ENCODE measurements at regions not wholly inside any gene's neighbourhood (a gene's known extent, or its start where the extent isn't known, plus 50 kb on each side); places are given as distances from the start of the nearest gene placed in this dataset.

DNA sequence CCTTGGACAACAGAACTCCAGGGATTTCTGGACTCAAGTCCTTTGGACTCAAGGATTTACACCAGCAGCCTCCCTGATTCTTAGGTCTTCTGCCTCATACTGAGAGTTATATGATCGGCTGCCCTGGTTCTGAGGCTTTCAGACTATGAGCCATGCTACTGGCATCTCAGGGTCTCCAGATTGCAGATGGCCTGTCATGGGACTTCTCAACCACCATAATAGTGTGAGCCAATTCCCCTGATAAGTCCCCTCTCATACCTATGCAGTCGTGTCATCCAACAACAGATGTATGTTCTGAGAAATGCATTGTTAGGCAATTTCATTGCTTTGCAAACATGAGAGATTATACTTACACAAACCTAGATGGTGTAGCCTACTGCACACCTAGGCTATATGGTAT is 61.4 kb upstream of the MSTN start:
- no peak overlapping the region for H3K27ac Mint-ChIP-seq (ENCODE audit: unreplicated experiment)
- H3K27me3 Mint-ChIP-seq (ENCODE audit: unreplicated experiment): no peaks in the 10 kb centered on the region
- CTCF ChIA-PET: no interaction called here
- intact Hi-C loops (cut with micrococcal nuclease; ENCODE audit: unreplicated experiment): loop anchor here (5.0 kb wide), 1 partner anchor 37 kb away; no protein-coding TSS in a partner anchor
- no peaks in the 10 kb centered on the region for H3K36me3 Mint-ChIP-seq (ENCODE audit: insufficient read depth, unreplicated experiment)
- no peaks in the 10 kb centered on the region for H3K9me3 Mint-ChIP-seq (ENCODE audit: low read depth, unreplicated experiment)
- TF ChIP-seq, protein P1, sequence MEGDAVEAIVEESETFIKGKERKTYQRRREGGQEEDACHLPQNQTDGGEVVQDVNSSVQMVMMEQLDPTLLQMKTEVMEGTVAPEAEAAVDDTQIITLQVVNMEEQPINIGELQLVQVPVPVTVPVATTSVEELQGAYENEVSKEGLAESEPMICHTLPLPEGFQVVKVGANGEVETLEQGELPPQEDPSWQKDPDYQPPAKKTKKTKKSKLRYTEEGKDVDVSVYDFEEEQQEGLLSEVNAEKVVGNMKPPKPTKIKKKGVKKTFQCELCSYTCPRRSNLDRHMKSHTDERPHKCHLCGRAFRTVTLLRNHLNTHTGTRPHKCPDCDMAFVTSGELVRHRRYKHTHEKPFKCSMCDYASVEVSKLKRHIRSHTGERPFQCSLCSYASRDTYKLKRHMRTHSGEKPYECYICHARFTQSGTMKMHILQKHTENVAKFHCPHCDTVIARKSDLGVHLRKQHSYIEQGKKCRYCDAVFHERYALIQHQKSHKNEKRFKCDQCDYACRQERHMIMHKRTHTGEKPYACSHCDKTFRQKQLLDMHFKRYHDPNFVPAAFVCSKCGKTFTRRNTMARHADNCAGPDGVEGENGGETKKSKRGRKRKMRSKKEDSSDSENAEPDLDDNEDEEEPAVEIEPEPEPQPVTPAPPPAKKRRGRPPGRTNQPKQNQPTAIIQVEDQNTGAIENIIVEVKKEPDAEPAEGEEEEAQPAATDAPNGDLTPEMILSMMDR (IDR thresholded peaks at IDR 0.05; ENCODE audit: unreplicated experiment): no peak
- no peaks in the 10 kb centered on the region for H3K4me1 Mint-ChIP-seq (ENCODE audit: low read depth, unreplicated experiment)
- no peak overlapping the region for H3K4me3 Mint-ChIP-seq (ENCODE audit: low read depth, unreplicated experiment)
- BruUV-seq (replicated peaks): no TSS peak
- no peak for DNase-seq

DNA sequence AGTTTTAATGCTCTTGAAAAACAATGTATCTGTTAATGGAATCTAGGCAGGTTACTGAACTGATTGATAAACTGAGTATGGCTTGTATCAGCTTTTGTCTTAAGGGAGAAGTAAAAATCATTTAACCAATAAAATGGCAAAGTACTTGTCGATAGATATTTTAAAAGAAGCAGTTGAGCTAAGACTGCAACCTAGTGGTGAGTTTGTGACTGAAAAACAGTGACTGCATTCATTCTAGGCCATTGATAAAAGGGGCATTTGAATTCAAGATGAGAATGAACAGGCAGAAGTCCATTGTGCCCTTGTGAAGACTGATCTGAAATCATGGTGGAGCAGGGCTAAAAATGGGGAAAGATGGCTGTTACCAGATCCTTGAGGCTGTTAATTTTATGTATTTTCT is 59.4 kb upstream of the MSTN start:
- no peaks in the 10 kb centered on the region for H3K9me3 Mint-ChIP-seq (ENCODE audit: low read depth, unreplicated experiment)
- CTCF ChIA-PET: interaction anchor here (0.7 kb wide), 1 partner anchor 58 kb away, joined by 4 read pairs; a partner anchor contains a TSS
- BruUV-seq (replicated peaks): no TSS peak
- H3K4me1 Mint-ChIP-seq (ENCODE audit: low read depth, unreplicated experiment): no peaks in the 10 kb centered on the region
- no peak overlapping the region for H3K4me3 Mint-ChIP-seq (ENCODE audit: low read depth, unreplicated experiment)
- TF ChIP-seq, protein P1 (IDR thresholded peaks at IDR 0.05; ENCODE audit: unreplicated experiment): no peak
- no peak for DNase-seq
- H3K27me3 Mint-ChIP-seq (ENCODE audit: unreplicated experiment): no peaks in the 10 kb centered on the region
- intact Hi-C loops (cut with micrococcal nuclease; ENCODE audit: unreplicated experiment): loop anchor here (5.0 kb wide), 1 partner anchor 35 kb away; no protein-coding TSS in a partner anchor
- no peaks in the 10 kb centered on the region for H3K36me3 Mint-ChIP-seq (ENCODE audit: insufficient read depth, unreplicated experiment)
- no peak overlapping the region for H3K27ac Mint-ChIP-seq (ENCODE audit: unreplicated experiment)

DNA sequence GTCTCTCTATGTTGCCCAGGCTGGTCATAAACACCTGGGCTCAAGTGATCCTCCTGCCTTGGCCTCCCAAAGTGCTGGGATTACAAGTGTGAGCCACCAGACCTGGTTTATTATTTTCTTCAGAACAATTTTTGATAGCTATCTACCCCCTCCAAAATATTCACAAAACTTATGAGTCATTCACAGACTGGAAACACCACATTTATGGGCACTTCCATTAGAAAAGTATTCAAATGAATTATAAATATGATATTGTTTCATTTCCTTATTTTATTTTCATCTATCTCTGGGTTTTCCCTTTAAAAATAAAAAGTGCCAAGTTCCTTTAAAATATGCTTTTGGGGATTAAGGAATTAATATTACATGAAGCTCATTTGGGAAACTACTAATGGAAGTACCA is 58.8 kb upstream of the MSTN start:
- H3K36me3 Mint-ChIP-seq (ENCODE audit: insufficient read depth, unreplicated experiment): no peaks in the 10 kb centered on the region
- TF ChIP-seq, protein P1 (IDR thresholded peaks at IDR 0.05; ENCODE audit: unreplicated experiment): no peak
- no peak overlapping the region for H3K27ac Mint-ChIP-seq (ENCODE audit: unreplicated experiment)
- intact Hi-C loops (cut with micrococcal nuclease; ENCODE audit: unreplicated experiment): loop anchor here (5.0 kb wide), 1 partner anchor 34 kb away; no protein-coding TSS in a partner anchor
- no peaks in the 10 kb centered on the region for H3K27me3 Mint-ChIP-seq (ENCODE audit: unreplicated experiment)
- no peaks in the 10 kb centered on the region for H3K4me1 Mint-ChIP-seq (ENCODE audit: low read depth, unreplicated experiment)
- no TSS peak for BruUV-seq (replicated peaks)
- CTCF ChIA-PET: interaction anchor here (0.7 kb wide), 1 partner anchor 59 kb away, joined by 4 read pairs; a partner anchor contains a TSS
- no peak overlapping the region for H3K4me3 Mint-ChIP-seq (ENCODE audit: low read depth, unreplicated experiment)
- no peaks in the 10 kb centered on the region for H3K9me3 Mint-ChIP-seq (ENCODE audit: low read depth, unreplicated experiment)
- no peak for DNase-seq

DNA sequence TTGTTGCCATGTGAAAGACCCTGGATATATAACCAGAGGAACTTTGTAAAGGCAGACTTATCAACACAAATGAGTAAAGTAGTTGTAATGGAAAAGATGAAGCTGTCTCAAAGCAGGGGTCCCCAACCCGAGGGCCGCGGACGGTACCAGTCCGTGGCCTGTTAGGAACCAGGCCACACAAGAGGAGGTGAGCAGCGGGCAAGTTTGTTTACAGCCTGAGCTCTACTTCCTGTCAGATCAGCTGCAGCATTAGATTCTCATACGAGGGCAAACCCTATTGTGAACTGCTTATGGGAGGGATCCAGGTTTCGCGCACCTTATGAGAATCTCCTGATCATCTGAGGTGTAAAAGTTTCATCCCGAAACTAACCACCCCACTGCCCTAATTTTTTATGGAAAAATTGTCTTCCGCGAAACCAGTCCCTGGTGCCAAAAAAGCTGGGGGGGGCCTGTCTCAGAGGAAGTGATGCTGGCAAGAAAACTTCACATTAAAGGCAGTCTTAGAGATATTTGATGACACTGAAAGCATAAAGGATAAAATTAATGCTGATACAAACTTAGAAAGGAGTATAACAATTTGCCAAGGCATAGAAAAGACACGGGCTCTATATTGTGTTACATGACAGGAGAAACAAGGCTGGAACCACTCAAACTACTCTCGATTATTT is 57.5 kb upstream of the MSTN start:
- TF ChIP-seq, protein P1 (IDR thresholded peaks at IDR 0.05; ENCODE audit: unreplicated experiment): no peak
- intact Hi-C loops (cut with micrococcal nuclease; ENCODE audit: unreplicated experiment): loop anchor here (5.0 kb wide), 1 partner anchor 33 kb away; no protein-coding TSS in a partner anchor
- no peaks in the 10 kb centered on the region for H3K27me3 Mint-ChIP-seq (ENCODE audit: unreplicated experiment)
- no TSS peak for BruUV-seq (replicated peaks)
- H3K27ac Mint-ChIP-seq (ENCODE audit: unreplicated experiment): no peak overlapping the region
- no peak overlapping the region for H3K4me3 Mint-ChIP-seq (ENCODE audit: low read depth, unreplicated experiment)
- no peaks in the 10 kb centered on the region for H3K36me3 Mint-ChIP-seq (ENCODE audit: insufficient read depth, unreplicated experiment)
- CTCF ChIA-PET: interaction anchor here (0.7 kb wide), 1 partner anchor 13 kb away, joined by 4 read pairs; no protein-coding TSS in a partner anchor
- no peaks in the 10 kb centered on the region for H3K4me1 Mint-ChIP-seq (ENCODE audit: low read depth, unreplicated experiment)
- no peak for DNase-seq
- peaks cover 4% of the 10 kb centered on the region for H3K9me3 Mint-ChIP-seq (ENCODE audit: low read depth, unreplicated experiment)

All from Calu3 (cell line).